OCI-LY3 (cell line): ENCODE measurements at regions not wholly inside any gene's neighbourhood (a gene's known extent, or its start where the extent isn't known, plus 50 kb on each side); places are given as distances from the start of the nearest gene placed in this dataset.

Experiments used
- EZH2phosphoT487 ChIP-seq: fragments of 200-600 bp; shearing (Covaris generic); IDR thresholded peaks from 2 replicates; pipeline ENCODE4 v1.6.1; 2018; ENCODE audit warnings: antibody characterized with exemption, mixed run types, low read depth
- TF ChIP-seq, protein P1 (sequence below): fragments of 200-600, 300-600 bp; sonication (generic); IDR thresholded peaks from 2 replicates; pipeline ENCODE4 v1.5.1; 2014; ENCODE audit warnings: antibody characterized with exemption, low read length, low read depth

DNA sequence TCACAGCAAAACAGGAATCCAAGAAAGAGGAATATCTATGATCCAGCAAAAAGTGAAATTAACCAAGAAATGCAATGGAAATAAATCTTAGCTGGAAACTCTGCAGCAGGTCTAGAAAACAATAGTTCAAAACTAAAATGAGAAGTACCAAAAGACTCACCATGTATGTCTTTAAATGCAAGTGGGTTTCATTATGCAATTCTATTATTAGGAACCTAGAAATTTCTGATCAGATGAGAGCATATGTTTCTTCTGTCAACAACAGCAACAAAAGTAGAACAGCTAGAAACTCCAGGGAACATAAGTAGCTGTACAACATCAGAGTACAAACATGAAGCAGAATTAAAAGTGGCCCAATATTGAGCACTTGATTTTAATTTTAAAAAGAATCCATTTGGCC lies 304.0 kb downstream of the ARHGAP12 start:
- no peak for TF ChIP-seq EZH2phosphoT487
- TF ChIP-seq, protein P1, sequence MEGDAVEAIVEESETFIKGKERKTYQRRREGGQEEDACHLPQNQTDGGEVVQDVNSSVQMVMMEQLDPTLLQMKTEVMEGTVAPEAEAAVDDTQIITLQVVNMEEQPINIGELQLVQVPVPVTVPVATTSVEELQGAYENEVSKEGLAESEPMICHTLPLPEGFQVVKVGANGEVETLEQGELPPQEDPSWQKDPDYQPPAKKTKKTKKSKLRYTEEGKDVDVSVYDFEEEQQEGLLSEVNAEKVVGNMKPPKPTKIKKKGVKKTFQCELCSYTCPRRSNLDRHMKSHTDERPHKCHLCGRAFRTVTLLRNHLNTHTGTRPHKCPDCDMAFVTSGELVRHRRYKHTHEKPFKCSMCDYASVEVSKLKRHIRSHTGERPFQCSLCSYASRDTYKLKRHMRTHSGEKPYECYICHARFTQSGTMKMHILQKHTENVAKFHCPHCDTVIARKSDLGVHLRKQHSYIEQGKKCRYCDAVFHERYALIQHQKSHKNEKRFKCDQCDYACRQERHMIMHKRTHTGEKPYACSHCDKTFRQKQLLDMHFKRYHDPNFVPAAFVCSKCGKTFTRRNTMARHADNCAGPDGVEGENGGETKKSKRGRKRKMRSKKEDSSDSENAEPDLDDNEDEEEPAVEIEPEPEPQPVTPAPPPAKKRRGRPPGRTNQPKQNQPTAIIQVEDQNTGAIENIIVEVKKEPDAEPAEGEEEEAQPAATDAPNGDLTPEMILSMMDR, result no peak
